Esophagus muscularis mucosa (tissue), 4 donors: ENCODE measurements at regions not wholly inside any gene's neighbourhood (a gene's known extent, or its start where the extent isn't known, plus 50 kb on each side); places are given as distances from the start of the nearest gene placed in this dataset.

Source experiments
- DNase-seq: peaks from one replicate; pipeline ENCODE4 v3.0.0-alpha.2; 2017; ENCODE audit errors: extremely low spot score
- H3K27ac ChIP-seq, 4 donors: fragments of 200-600 bp; sonication (generic); replicated peaks in 1 of 4; 1 replicate in 3 of 4; 2 replicates in 1 of 4; pipeline ENCODE4 v1.5.1; 2016 to 2019; ENCODE audit warnings: mild to moderate bottlenecking in 1 of 4
- H3K27me3 ChIP-seq, 4 donors: fragments of 200-600 bp; sonication (generic); one replicate each; pipeline versions ENCODE4 v1.5.1 to v1.6.0; 2016 to 2019
- H3K36me3 ChIP-seq, 4 donors: fragments of 200-600 bp; sonication (generic); one replicate each; pipeline ENCODE4 v1.5.1; 2016 to 2019
- H3K4me1 ChIP-seq, 4 donors: fragments of 200-600 bp; sonication (generic); one replicate each; pipeline ENCODE4 v1.5.1; 2016 to 2019
- H3K4me3 ChIP-seq, 4 donors: fragments of 200-600 bp; sonication (generic); 1 replicate in 2 of 4; 2 replicates in 2 of 4; pipeline ENCODE4 v1.5.1; 2016 to 2019; ENCODE audit warnings: mild to moderate bottlenecking in 4 of 4, moderate library complexity in 1 of 4
- H3K9me3 ChIP-seq, 4 donors: fragments of 200-600 bp; sonication (generic); 1 replicate in 3 of 4; 2 replicates in 1 of 4; pipeline ENCODE4 v1.5.1; 2016 to 2019
- CTCF ChIP-seq, 3 experiments: fragments of 200-600 bp in 2 of 3; fragments of 450-650 bp in 1 of 3; sonication (generic) in 2 of 3; IDR thresholded peaks; one replicate each; pipeline ENCODE4 v1.5.1; 2017 to 2019; ENCODE audit warnings: antibody characterized with exemption in 3 of 3, mild to moderate bottlenecking in 2 of 3, moderate library complexity in 1 of 3
- EP300 ChIP-seq: sonication (generic); formaldehyde crosslinking; IDR thresholded peaks from one replicate; pipeline ENCODE4 v1.6.1; 2017; ENCODE audit warnings: antibody characterized with exemption
- POLR2A ChIP-seq: fragments of 450-650 bp; IDR thresholded peaks from one replicate; pipeline ENCODE4 v1.6.1; 2017; ENCODE audit warnings: antibody characterized with exemption, moderate library complexity, mild to moderate bottlenecking, low read depth
- POLR2AphosphoS5 ChIP-seq, 2 donors: sonication (generic); formaldehyde crosslinking; IDR thresholded peaks; one replicate each; pipeline ENCODE4 v1.6.1; 2017; ENCODE audit warnings: antibody characterized with exemption in 2 of 2
- WGBS: methylation state at CpG from one replicate; pipeline ENCODE4 v1.1.5; 2018; 5-methylcytosine and 5-hydroxymethylcytosine counted together
- intact Hi-C: fragments of 100-400 bp; cut with DNase I; formaldehyde crosslinking; loops from one replicate; pipeline ENCODE4 v1.15.1; 2023

GRCh38 chr7:118011652-118012051 is 138.4 kb upstream of the CTTNBP2 start:
- intact Hi-C loops, result no loop called here
- no peaks in the 10 kb centered on the region for H3K27me3 ChIP-seq
- no peaks in the 10 kb centered on the region for H3K4me1 ChIP-seq
- 74% methylated on average over 3 of the region's 3 CpGs for WGBS
- H3K36me3 ChIP-seq, result no peaks in the 10 kb centered on the region
- peaks cover 0 to 5% (median 0%) of the 10 kb centered on the region in 4 donors for H3K9me3 ChIP-seq
- TF ChIP-seq CTCF (IDR thresholded peaks at IDR 0.05) (no peak), POLR2A (no peak), EP300 (no peak), POLR2AphosphoS5 (IDR thresholded peaks at IDR 0.05) (no peak)
- H3K27ac ChIP-seq, result no peak overlapping the region
- H3K4me3 ChIP-seq, result no peak overlapping the region
- DNase-seq, result no peak

- Histone ChIP-seq H3K36me3 (no peaks in the 10 kb centered on the region), H3K4me3 (no peak overlapping the region), H3K9me3 (peaks cover 0 to 8% (median 3%) of the 10 kb centered on the region in 4 donors), H3K4me1 (no peaks in the 10 kb centered on the region), H3K27ac (no peak overlapping the region), H3K27me3 (no peaks in the 10 kb centered on the region)
- intact Hi-C loops, result no loop called here
- WGBS, result 90% methylated on average over 2 of the region's 2 CpGs
- TF ChIP-seq POLR2AphosphoS5 (IDR thresholded peaks at IDR 0.05) (no peak), CTCF (IDR thresholded peaks at IDR 0.05) (no peak), EP300 (no peak), POLR2A (no peak)
- no peak for DNase-seq
Measured at GRCh38 chr7:118013252-118014010, 140.2 kb upstream of the CTTNBP2 start.

GRCh38 chr7:118022546-118022945 is 149.3 kb upstream of the CTTNBP2 start:
- Histone ChIP-seq H3K36me3 (no peaks in the 10 kb centered on the region), H3K4me3 (no peak overlapping the region), H3K27ac (no peak overlapping the region), H3K4me1 (no peaks in the 10 kb centered on the region), H3K27me3 (no peaks in the 10 kb centered on the region), H3K9me3 (peaks cover 0 to 6% (median 1%) of the 10 kb centered on the region in 4 donors)
- WGBS, result 62% methylated on average over 2 of the region's 2 CpGs
- TF ChIP-seq POLR2A, result no peak
- no peak for TF ChIP-seq EP300
- no peak for TF ChIP-seq CTCF (IDR thresholded peaks at IDR 0.05)
- no peak for TF ChIP-seq POLR2AphosphoS5 (IDR thresholded peaks at IDR 0.05)
- no peak for DNase-seq
- intact Hi-C loops, result no loop called here

GRCh38 chr7:118026791-118027190 is 153.6 kb upstream of the CTTNBP2 start:
- H3K27me3 ChIP-seq, result no peaks in the 10 kb centered on the region
- TF ChIP-seq POLR2AphosphoS5 (IDR thresholded peaks at IDR 0.05), result no peak
- no peak for TF ChIP-seq CTCF (IDR thresholded peaks at IDR 0.05)
- no peak for TF ChIP-seq EP300
- no peak for TF ChIP-seq POLR2A
- 82% methylated on average over 2 of the region's 2 CpGs for WGBS
- no peak for DNase-seq
- intact Hi-C loops, result no loop called here
- no peaks in the 10 kb centered on the region for H3K9me3 ChIP-seq
- no peak overlapping the region for H3K27ac ChIP-seq
- H3K36me3 ChIP-seq, result no peaks in the 10 kb centered on the region
- H3K4me1 ChIP-seq, result no peaks in the 10 kb centered on the region
- H3K4me3 ChIP-seq, result no peak overlapping the region

GRCh38 chr7:118028226-118028625 is 155.0 kb upstream of the CTTNBP2 start:
- no peaks in the 10 kb centered on the region for H3K27me3 ChIP-seq
- TF ChIP-seq POLR2AphosphoS5 (IDR thresholded peaks at IDR 0.05), result no peak
- no peak for TF ChIP-seq POLR2A
- no peak for TF ChIP-seq CTCF (IDR thresholded peaks at IDR 0.05)
- no peaks in the 10 kb centered on the region for H3K9me3 ChIP-seq
- H3K27ac ChIP-seq, result no peak overlapping the region
- WGBS, result 79% methylated on average over 5 of the region's 5 CpGs
- intact Hi-C loops, result no loop called here
- DNase-seq, result no peak
- no peaks in the 10 kb centered on the region for H3K36me3 ChIP-seq
- H3K4me3 ChIP-seq, result no peak overlapping the region
- H3K4me1 ChIP-seq, result no peaks in the 10 kb centered on the region
